Calu3 (cell line): ENCODE measurements at regions not wholly inside any gene's neighbourhood (a gene's known extent, or its start where the extent isn't known, plus 50 kb on each side); places are given as distances from the start of the nearest gene placed in this dataset.

Experiments
- BruUV-seq: library from RNA; stranded (reverse); fragments of 400-500 nt; replicated peaks from 2 replicates; lab custom pipeline; 2021; lab: Mats Ljungman, UMichigan
- CTCF ChIA-PET: fragments of 300-600 bp; sonication (Branson Sonifier 250); formaldehyde crosslinking; loops from one replicate; lab custom pipeline; 2022; ENCODE audit warnings: antibody characterized with exemption; lab: Charles Lee
- DNase-seq: peaks from one replicate; pipeline ENCODE4 v3.0.0; 2022
- H3K27ac Mint-ChIP-seq: one replicate; pipeline ENCODE4 v1.8.0; 2022; ENCODE audit warnings: mixed read lengths; ENCODE audit not compliant: unreplicated experiment
- H3K27me3 Mint-ChIP-seq: one replicate; pipeline ENCODE4 v1.8.0; 2022; ENCODE audit warnings: mixed read lengths; ENCODE audit not compliant: unreplicated experiment
- H3K36me3 Mint-ChIP-seq: one replicate; pipeline ENCODE4 v1.8.0; 2022; ENCODE audit warnings: mild to moderate bottlenecking, moderate library complexity, mixed read lengths; ENCODE audit not compliant: insufficient read depth, unreplicated experiment
- H3K4me1 Mint-ChIP-seq: one replicate; pipeline ENCODE4 v1.8.0; 2022; ENCODE audit warnings: mild to moderate bottlenecking, low read depth, mixed read lengths; ENCODE audit not compliant: unreplicated experiment
- H3K4me3 Mint-ChIP-seq: one replicate; pipeline ENCODE4 v1.8.0; 2022; ENCODE audit warnings: mild to moderate bottlenecking, low read depth, moderate library complexity, mixed read lengths; ENCODE audit not compliant: unreplicated experiment
- H3K9me3 Mint-ChIP-seq: one replicate; pipeline ENCODE4 v1.8.0; 2022; ENCODE audit warnings: low read depth, mixed read lengths; ENCODE audit not compliant: unreplicated experiment
- CTCF ChIP-seq: fragments of 200-600 bp; IDR thresholded peaks from one replicate; pipeline ENCODE4 v1.8.0; 2022; ENCODE audit warnings: antibody characterized with exemption; ENCODE audit not compliant: unreplicated experiment
- intact Hi-C: fragments of 100-400 bp; cut with micrococcal nuclease; formaldehyde crosslinking; loops from one replicate; pipeline ENCODE4 v1.10.0; 2022; ENCODE audit not compliant: unreplicated experiment

GRCh38 chr9:121560921-121561320 is 61.3 kb upstream of the GGTA1 start:
- Mint-ChIP-seq H3K27me3 (no peaks in the 10 kb centered on the region), H3K4me3 (no peak overlapping the region), H3K4me1 (peaks cover 26% of the 10 kb centered on the region), H3K9me3 (no peaks in the 10 kb centered on the region), H3K27ac (no peak overlapping the region), H3K36me3 (peaks cover 4% of the 10 kb centered on the region)
- CTCF ChIA-PET: no interaction called here
- TF ChIP-seq CTCF: no peak
- BruUV-seq: no TSS peak
- intact Hi-C loops: no loop called here
- DNase-seq: no peak

DNA sequence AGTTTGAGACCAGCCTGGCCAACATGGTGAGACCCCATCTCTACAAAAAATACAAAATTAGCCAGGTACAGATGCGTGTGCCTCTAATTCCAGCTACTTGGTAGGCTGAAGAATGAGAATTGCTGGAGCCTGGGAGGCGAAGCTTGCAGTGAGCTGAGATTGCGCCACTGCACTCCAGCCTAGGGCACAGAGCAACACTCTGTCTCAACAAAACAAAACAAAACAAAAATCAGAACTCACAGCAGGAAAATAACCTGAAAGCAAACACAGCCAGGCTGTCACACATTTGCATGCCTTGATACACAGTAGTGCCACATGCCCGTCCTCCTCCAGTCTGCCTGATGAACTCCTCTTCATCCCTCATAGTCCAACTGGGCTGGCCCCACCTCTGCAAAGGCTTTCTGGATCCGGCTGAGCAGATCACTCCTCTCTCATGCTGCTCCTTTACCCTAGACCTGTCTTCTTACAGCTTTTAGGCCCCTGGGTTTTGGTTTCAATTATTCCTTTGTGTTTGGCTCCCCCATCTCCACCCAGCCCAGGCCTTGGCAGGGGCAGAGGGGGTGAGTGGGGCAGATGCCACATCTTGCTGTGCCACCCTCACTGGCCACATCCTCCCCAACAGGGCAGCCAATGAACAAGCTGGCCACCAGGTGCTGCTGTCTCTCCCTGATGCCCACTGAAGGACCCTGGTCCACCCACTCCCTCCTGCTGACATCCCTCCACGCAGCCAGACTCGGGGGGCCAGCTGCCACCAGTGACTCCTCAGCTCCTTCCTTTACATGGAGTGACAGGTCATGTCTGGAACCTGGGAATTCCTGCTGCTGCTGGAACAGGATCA is 62.0 kb upstream of the GGTA1 start:
- intact Hi-C loops: no loop called here
- Mint-ChIP-seq H3K4me3 (no peak overlapping the region), H3K27me3 (no peaks in the 10 kb centered on the region), H3K36me3 (peaks cover 4% of the 10 kb centered on the region), H3K27ac (no peak overlapping the region), H3K4me1 (peaks cover 32% of the 10 kb centered on the region), H3K9me3 (no peaks in the 10 kb centered on the region)
- TF ChIP-seq CTCF: no peak
- no peak for DNase-seq
- CTCF ChIA-PET: interaction anchor here (0.7 kb wide), 1 partner anchor 126 kb away, joined by 3 read pairs; no protein-coding TSS in a partner anchor
- no TSS peak for BruUV-seq

DNA sequence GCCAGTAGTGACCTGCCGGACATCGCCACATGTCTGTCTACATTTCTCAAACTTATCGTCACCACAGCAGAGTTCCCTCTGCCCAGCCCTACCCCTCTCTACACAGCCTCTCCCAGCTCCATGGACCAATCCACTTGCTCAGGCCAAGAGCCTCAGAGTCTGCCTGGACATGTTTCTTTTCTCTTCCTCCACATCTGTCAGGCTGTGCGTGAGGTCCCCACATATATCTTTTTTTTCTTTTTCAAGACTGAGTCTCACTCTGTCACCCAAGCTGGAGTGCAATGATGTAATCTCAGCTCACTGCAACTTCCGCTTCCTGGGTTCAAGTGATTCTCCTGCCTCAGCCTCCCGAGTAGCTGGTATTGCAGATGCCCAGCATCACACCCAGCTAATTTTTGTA is 62.7 kb upstream of the GGTA1 start:
- no peak overlapping the region for H3K27ac Mint-ChIP-seq
- DNase-seq: no peak
- CTCF ChIA-PET: interaction anchor here (0.7 kb wide), 1 partner anchor 125 kb away, joined by 3 read pairs; no protein-coding TSS in a partner anchor

DNA sequence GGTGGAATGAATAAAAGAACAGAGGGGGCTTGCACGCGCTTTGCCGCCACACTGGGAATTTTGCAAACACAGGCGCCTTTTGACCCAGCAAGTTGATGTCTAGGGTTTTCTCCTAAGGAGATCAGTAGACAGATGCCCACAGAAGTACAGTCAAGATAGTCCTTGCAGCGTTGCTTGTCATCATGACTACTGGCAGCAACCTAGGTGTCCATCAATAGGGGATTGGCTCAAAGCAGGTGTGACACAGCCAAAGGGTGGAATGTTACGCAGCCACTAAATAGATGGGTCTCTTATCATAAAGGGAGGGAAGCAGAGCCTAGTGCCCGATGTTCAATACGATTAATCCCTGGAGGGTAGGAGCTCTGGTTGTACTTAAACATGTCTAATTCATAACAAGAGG is 63.8 kb upstream of the GGTA1 start:
- Mint-ChIP-seq H3K36me3 (peaks cover 4% of the 10 kb centered on the region), H3K27me3 (no peaks in the 10 kb centered on the region), H3K4me3 (no peak overlapping the region), H3K9me3 (no peaks in the 10 kb centered on the region), H3K4me1 (peaks cover 35% of the 10 kb centered on the region), H3K27ac (no peak overlapping the region)
- BruUV-seq: no TSS peak
- CTCF ChIA-PET: no interaction called here
- no peak for DNase-seq
- intact Hi-C loops: no loop called here
- TF ChIP-seq CTCF: no peak

More for the DNA sequence above, 62.7 kb upstream of the GGTA1 start:
- intact Hi-C loops: no loop called here
- peaks cover 29% of the 10 kb centered on the region for H3K4me1 Mint-ChIP-seq
- H3K9me3 Mint-ChIP-seq: no peaks in the 10 kb centered on the region
- H3K4me3 Mint-ChIP-seq: no peak overlapping the region
- TF ChIP-seq CTCF: no peak
- no TSS peak for BruUV-seq
- H3K27me3 Mint-ChIP-seq: no peaks in the 10 kb centered on the region
- H3K36me3 Mint-ChIP-seq: peaks cover 4% of the 10 kb centered on the region
